ENCODE measurements at regions not wholly inside any gene's neighbourhood (a gene's known extent, or its start where the extent isn't known, plus 50 kb on each side); places are given as distances from the start of the nearest gene placed in this dataset.
"Not testable (repeated sequence)": the region's sequence is repeated elsewhere in the genome, so short reads cannot be mapped to it uniquely, and the experiment has no call there.

- no peak for DNase-seq (ENCODE audit: low spot score)
- in situ Hi-C loops (cut with MboI; ENCODE audit: low pct_unique_long_range_greater_than_20kb, low sequenced_read_pairs, unreplicated experiment): no loop called here
- TF ChIP-seq CTCF (IDR thresholded peaks at IDR 0.05; ENCODE audit: extremely low read depth, insufficient read depth, missing control alignments): no peak
These were observed 126.5 kb upstream of the MAN2A1 start for GRCh38 chr5:109563189-109563588.

GRCh38 chr5:109562441-109562840 is 127.3 kb upstream of the MAN2A1 start:
- TF ChIP-seq CTCF (IDR thresholded peaks at IDR 0.05; ENCODE audit: extremely low read depth, insufficient read depth, missing control alignments): no peak
- no peak for DNase-seq (ENCODE audit: low spot score)
- in situ Hi-C loops (cut with MboI; ENCODE audit: low pct_unique_long_range_greater_than_20kb, low sequenced_read_pairs, unreplicated experiment): no loop called here

- TF ChIP-seq CTCF (IDR thresholded peaks at IDR 0.05; ENCODE audit: extremely low read depth, insufficient read depth, missing control alignments): no peak
- in situ Hi-C loops (cut with MboI; ENCODE audit: low pct_unique_long_range_greater_than_20kb, low sequenced_read_pairs, unreplicated experiment): no loop called here
- DNase-seq (ENCODE audit: low spot score): no peak
These were observed 128.3 kb upstream of the MAN2A1 start for GRCh38 chr5:109561447-109561846.

- no peak for TF ChIP-seq CTCF (IDR thresholded peaks at IDR 0.05; ENCODE audit: extremely low read depth, insufficient read depth, missing control alignments)
- in situ Hi-C loops (cut with MboI; ENCODE audit: low pct_unique_long_range_greater_than_20kb, low sequenced_read_pairs, unreplicated experiment): no loop called here
These were observed 129.2 kb upstream of the MAN2A1 start for GRCh38 chr5:109560554-109560953.

GRCh38 chr5:109558952-109559351 is 130.8 kb upstream of the MAN2A1 start:
- no peak for TF ChIP-seq CTCF (IDR thresholded peaks at IDR 0.05; ENCODE audit: extremely low read depth, insufficient read depth, missing control alignments)
- in situ Hi-C loops (cut with MboI; ENCODE audit: low pct_unique_long_range_greater_than_20kb, low sequenced_read_pairs, unreplicated experiment): no loop called here
- no peak for DNase-seq (ENCODE audit: low spot score)

More at GRCh38 chr5:109560554-109560953, 129.2 kb upstream of the MAN2A1 start:
- DNase-seq (ENCODE audit: low spot score): no peak

- no peak for TF ChIP-seq CTCF (IDR thresholded peaks at IDR 0.05; ENCODE audit: extremely low read depth, insufficient read depth, missing control alignments)
- DNase-seq (ENCODE audit: low spot score): no peak
- in situ Hi-C loops (cut with MboI; ENCODE audit: low pct_unique_long_range_greater_than_20kb, low sequenced_read_pairs, unreplicated experiment): no loop called here
These were observed 131.4 kb upstream of the MAN2A1 start for GRCh38 chr5:109558364-109558763.

GRCh38 chr5:109553846-109554245 is 135.9 kb upstream of the MAN2A1 start:
- in situ Hi-C loops (cut with MboI; ENCODE audit: low pct_unique_long_range_greater_than_20kb, low sequenced_read_pairs, unreplicated experiment): no loop called here

GRCh38 chr5:109551234-109551633 is 138.5 kb upstream of the MAN2A1 start:
- DNase-seq (ENCODE audit: low spot score); in situ Hi-C loops (cut with MboI; ENCODE audit: low pct_unique_long_range_greater_than_20kb, low sequenced_read_pairs, unreplicated experiment): not testable (repeated sequence)

More at GRCh38 chr5:109553846-109554245, 135.9 kb upstream of the MAN2A1 start:
- no peak for TF ChIP-seq CTCF (IDR thresholded peaks at IDR 0.05; ENCODE audit: extremely low read depth, insufficient read depth, missing control alignments)
- no peak for DNase-seq (ENCODE audit: low spot score)

All from GM13977 (cell line).